AG04450 (cell line): ENCODE measurements at regions not wholly inside any gene's neighbourhood (a gene's known extent, or its start where the extent isn't known, plus 50 kb on each side); places are given as distances from the start of the nearest gene placed in this dataset.

Experiments
- CTCF ChIA-PET: fragments of 300-600, 350-600 bp; formaldehyde crosslinking; extraction: SDS; loops from one replicate; lab custom pipeline; 2022; ENCODE audit warnings: antibody characterized with exemption, inconsistent platforms; lab: Charles Lee
- POLR2A ChIA-PET: fragments of 350-600 bp; formaldehyde crosslinking; extraction: SDS; loops from one replicate; lab custom pipeline; 2021; ENCODE audit warnings: antibody characterized with exemption, inconsistent platforms; lab: Yijun Ruan, JAX
- DNase-seq: peaks from one replicate; pipeline ENCODE4 v3.0.0-alpha.2; 2011; ENCODE audit warnings: low read depth, low spot score
- H3K27ac ChIP-seq: one replicate; pipeline ENCODE4 v1.5.1; 2012; ENCODE audit warnings: low read depth, low read length, control low read depth
- H3K27me3 ChIP-seq: one replicate; pipeline ENCODE4 v1.6.0; 2012; ENCODE audit warnings: low read length; ENCODE audit not compliant: control insufficient read depth, insufficient read depth
- H3K4me3 ChIP-seq: 2 replicates; pipeline ENCODE4 v1.5.1; 2011; ENCODE audit warnings: mild to moderate bottlenecking, low read depth, low read length, control low read depth
- H3K9me3 ChIP-seq: 2 replicates; pipeline ENCODE4 v1.5.1; 2012; ENCODE audit warnings: low read length; ENCODE audit not compliant: control insufficient read depth, insufficient read depth
- TF ChIP-seq, protein P1 (sequence below): IDR thresholded peaks from 2 replicates; pipeline ENCODE4 v1.5.1; 2011; ENCODE audit warnings: low read depth, low read length, control low read depth, inconsistent platforms

DNA sequence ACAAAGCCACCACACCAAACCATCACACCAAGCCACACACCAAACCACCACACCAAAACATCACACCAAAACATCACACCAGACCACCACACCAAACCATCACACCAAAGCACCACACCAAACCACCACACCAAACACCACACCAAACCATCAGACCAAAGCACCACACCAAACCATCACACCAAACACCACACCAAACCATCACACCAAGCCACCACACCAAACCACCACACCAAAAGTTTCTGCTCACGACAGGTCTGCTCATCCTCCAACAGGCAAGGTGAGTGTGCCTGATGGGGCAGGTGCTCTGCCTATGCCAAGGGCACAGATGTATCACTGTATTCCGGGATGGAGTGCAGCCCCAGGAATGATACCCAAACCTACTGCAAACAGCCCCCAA is 87.9 kb upstream of the FSTL4 start:
- TF ChIP-seq, protein P1, sequence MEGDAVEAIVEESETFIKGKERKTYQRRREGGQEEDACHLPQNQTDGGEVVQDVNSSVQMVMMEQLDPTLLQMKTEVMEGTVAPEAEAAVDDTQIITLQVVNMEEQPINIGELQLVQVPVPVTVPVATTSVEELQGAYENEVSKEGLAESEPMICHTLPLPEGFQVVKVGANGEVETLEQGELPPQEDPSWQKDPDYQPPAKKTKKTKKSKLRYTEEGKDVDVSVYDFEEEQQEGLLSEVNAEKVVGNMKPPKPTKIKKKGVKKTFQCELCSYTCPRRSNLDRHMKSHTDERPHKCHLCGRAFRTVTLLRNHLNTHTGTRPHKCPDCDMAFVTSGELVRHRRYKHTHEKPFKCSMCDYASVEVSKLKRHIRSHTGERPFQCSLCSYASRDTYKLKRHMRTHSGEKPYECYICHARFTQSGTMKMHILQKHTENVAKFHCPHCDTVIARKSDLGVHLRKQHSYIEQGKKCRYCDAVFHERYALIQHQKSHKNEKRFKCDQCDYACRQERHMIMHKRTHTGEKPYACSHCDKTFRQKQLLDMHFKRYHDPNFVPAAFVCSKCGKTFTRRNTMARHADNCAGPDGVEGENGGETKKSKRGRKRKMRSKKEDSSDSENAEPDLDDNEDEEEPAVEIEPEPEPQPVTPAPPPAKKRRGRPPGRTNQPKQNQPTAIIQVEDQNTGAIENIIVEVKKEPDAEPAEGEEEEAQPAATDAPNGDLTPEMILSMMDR, result no peak
- ChIA-PET POLR2A (no interaction called here), CTCF (no interaction called here)
- Histone ChIP-seq H3K9me3 (no peaks in the 10 kb centered on the region), H3K27me3 (no peaks in the 10 kb centered on the region), H3K27ac (no peak overlapping the region), H3K4me3 (no peak overlapping the region)
- DNase-seq, result no peak

DNA sequence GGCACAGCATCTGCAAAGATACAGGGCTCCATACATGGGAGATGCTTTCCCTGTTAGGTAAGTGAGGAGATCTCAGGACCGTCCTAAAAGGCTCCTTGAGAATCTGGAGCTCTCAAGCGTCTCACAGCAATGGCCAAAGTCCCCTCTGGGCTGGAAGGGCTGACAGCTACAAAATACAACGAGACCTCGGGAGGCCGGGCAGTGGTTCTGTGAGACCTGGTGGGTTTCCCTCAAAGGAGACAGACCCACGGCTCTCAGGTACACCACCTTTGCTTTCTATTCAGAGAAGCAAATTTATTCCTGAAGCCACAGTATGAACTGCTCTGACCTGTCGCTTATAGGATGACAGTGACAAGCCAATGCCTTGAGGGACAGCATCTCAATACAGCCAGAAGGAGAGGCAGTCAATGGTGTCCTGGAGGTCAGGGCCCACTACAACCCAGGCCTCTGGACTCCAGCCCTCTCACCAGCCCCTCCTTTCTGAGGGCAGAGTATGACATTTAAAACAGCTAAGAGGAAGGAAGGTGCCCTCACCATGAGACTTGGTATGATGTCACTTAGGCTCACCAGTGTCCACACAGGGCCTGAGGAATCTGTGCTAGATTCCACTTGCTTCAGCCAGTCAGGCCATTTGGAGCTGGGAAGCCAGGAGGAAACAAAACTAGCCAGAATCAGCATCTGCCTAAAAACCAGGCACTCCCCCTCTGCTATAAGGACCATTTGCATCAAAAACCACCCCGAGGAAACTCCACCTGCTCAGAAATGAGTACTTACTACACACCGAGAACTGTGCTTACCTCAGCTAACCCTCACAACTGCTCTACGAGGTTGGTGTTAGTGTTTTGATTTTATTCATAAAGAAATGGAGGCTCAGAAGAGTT is 86.5 kb upstream of the FSTL4 start:
- no peaks in the 10 kb centered on the region for H3K9me3 ChIP-seq
- DNase-seq, result no peak
- no peaks in the 10 kb centered on the region for H3K27me3 ChIP-seq
- TF ChIP-seq, protein P1, result no peak
- CTCF ChIA-PET, result no interaction called here
- POLR2A ChIA-PET, result no interaction called here
- H3K27ac ChIP-seq, result no peak overlapping the region
- no peak overlapping the region for H3K4me3 ChIP-seq

DNA sequence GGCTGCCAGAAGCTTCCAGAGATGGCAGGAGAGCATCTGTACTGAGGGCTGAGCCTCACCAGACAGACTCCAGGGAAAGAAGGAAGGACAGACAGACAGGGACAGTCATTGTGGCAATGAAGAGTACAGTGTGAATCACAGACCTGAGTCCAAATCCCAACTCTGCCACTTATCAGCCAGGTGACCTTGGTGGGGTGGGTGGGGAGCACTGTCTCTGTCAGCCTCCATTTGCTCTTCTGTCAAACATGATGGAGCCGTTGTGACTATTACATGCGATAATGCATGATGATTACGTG is 85.9 kb upstream of the FSTL4 start:
- POLR2A ChIA-PET, result no interaction called here
- H3K27me3 ChIP-seq, result no peaks in the 10 kb centered on the region
- TF ChIP-seq, protein P1, result no peak
- CTCF ChIA-PET, result no interaction called here
- no peak overlapping the region for H3K27ac ChIP-seq
- no peak overlapping the region for H3K4me3 ChIP-seq
- no peaks in the 10 kb centered on the region for H3K9me3 ChIP-seq
- no peak for DNase-seq

DNA sequence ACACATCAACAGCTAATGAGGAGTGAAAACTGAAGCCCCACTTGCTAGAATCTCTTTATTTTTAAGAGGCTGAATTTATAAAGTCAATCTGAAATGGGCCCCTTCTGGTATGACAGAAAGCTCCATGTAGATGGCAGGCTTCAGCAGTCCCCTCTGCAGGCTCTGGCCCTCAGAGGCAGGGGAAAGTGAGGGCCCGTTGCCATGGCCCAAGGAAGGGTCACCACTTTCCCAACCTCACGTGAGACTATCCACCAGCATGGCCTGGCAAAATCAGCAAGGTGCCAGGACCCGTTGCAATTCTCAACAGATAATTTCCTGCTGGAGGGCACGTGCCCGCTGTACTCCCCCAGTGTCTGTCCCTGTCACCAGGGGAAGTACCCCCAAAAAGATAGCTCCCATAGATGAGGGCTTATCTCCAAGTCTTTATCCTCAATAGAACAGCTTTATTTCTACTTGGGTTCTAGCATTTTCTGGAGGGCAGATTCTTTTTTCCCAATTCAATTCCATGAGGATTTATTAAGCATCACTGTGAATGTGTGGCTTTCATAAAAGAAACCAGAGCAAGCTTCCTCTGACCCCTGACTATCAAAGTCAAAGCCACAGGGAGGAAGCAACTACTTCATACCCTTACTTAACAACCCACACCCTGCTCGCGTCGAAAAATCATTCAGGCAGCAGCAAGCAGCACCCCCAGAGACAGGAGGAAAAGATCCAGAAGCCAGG is 85.4 kb upstream of the FSTL4 start:
- no peaks in the 10 kb centered on the region for H3K27me3 ChIP-seq
- DNase-seq, result no peak
- ChIA-PET POLR2A (no interaction called here), CTCF (no interaction called here)
- no peak overlapping the region for H3K27ac ChIP-seq
- H3K4me3 ChIP-seq, result no peak overlapping the region
- H3K9me3 ChIP-seq, result no peaks in the 10 kb centered on the region
- TF ChIP-seq, protein P1, result no peak
